Hepatocyte (in vitro differentiated cells): ENCODE measurements at regions not wholly inside any gene's neighbourhood (a gene's known extent, or its start where the extent isn't known, plus 50 kb on each side); places are given as distances from the start of the nearest gene placed in this dataset.

ENCODE experiments used
- DNase-seq: peaks from one replicate; pipeline ENCODE4 v3.0.0-alpha.2; 2016; ENCODE audit warnings: low spot score
- H2AFZ ChIP-seq: fragments of 200-600 bp; sonication (generic); 2 replicates; pipeline ENCODE4 v1.6.0; 2016; ENCODE audit warnings: antibody characterized with exemption, mild to moderate bottlenecking
- H3K27ac ChIP-seq: fragments of 200-600 bp; sonication (generic); 2 replicates; pipeline ENCODE4 v1.5.1; 2016; ENCODE audit warnings: mild to moderate bottlenecking
- H3K27me3 ChIP-seq: fragments of 200-600 bp; sonication (generic); 2 replicates; pipeline ENCODE4 v1.6.1; 2016
- H3K36me3 ChIP-seq: fragments of 200-600 bp; sonication (generic); replicated peaks from 2 replicates; pipeline ENCODE4 v1.5.1; 2016; ENCODE audit warnings: low read depth; ENCODE audit not compliant: insufficient read depth
- H3K4me1 ChIP-seq: fragments of 200-600 bp; sonication (generic); 2 replicates; pipeline ENCODE4 v1.5.1; 2016; ENCODE audit warnings: mild to moderate bottlenecking, moderate library complexity; ENCODE audit not compliant: insufficient read depth
- H3K4me2 ChIP-seq: fragments of 200-600 bp; sonication (generic); 2 replicates; pipeline ENCODE4 v1.6.0; 2016
- H3K4me3 ChIP-seq: fragments of 200-600 bp; sonication (generic); 2 replicates; pipeline ENCODE4 v1.5.1; 2016; ENCODE audit warnings: mild to moderate bottlenecking
- H3K79me2 ChIP-seq: fragments of 200-600 bp; sonication (generic); 2 replicates; pipeline ENCODE4 v1.6.0; 2017; ENCODE audit warnings: mild to moderate bottlenecking
- H3K9me2 ChIP-seq: fragments of 200-600 bp; sonication (generic); replicated peaks from 2 replicates; pipeline ENCODE4 v1.6.0; 2017; ENCODE audit warnings: mild to moderate bottlenecking; ENCODE audit not compliant: insufficient read depth
- H3K9me3 ChIP-seq: fragments of 200-600 bp; sonication (generic); 2 replicates; pipeline ENCODE4 v1.5.1; 2016; ENCODE audit warnings: low read depth, mild to moderate bottlenecking
- H4K20me1 ChIP-seq: fragments of 200-600 bp; sonication (generic); 2 replicates; pipeline ENCODE4 v1.6.0; 2016; ENCODE audit warnings: mild to moderate bottlenecking; ENCODE audit not compliant: insufficient read depth, poor library complexity, severe bottlenecking
- EZH2 ChIP-seq: fragments of 200-600 bp; sonication (generic); IDR thresholded peaks from 2 replicates; pipeline ENCODE4 v1.6.1; 2016; ENCODE audit warnings: antibody characterized with exemption, mild to moderate bottlenecking, borderline replicate concordance
- EZH2phosphoT487 ChIP-seq: fragments of 200-600 bp; sonication (generic); IDR thresholded peaks from one replicate; pipeline ENCODE4 v1.6.1; 2018; ENCODE audit warnings: antibody characterized with exemption, mild to moderate bottlenecking, low read depth, moderate library complexity; ENCODE audit not compliant: unreplicated experiment, severe bottlenecking
- WGBS: methylation state at CpG from one replicate; pipeline ENCODE4 v1.1.6; 2016; ENCODE audit warnings: low lambda C conversion rate; ENCODE audit errors: missing lambda C conversion rate; 5-methylcytosine and 5-hydroxymethylcytosine counted together
- TF ChIP-seq, protein P1 (sequence below): fragments of 200-600 bp; sonication (generic); IDR thresholded peaks from 2 replicates; pipeline ENCODE4 v1.5.1; 2016; ENCODE audit warnings: antibody characterized with exemption, mild to moderate bottlenecking; ENCODE audit not compliant: poor library complexity

DNA sequence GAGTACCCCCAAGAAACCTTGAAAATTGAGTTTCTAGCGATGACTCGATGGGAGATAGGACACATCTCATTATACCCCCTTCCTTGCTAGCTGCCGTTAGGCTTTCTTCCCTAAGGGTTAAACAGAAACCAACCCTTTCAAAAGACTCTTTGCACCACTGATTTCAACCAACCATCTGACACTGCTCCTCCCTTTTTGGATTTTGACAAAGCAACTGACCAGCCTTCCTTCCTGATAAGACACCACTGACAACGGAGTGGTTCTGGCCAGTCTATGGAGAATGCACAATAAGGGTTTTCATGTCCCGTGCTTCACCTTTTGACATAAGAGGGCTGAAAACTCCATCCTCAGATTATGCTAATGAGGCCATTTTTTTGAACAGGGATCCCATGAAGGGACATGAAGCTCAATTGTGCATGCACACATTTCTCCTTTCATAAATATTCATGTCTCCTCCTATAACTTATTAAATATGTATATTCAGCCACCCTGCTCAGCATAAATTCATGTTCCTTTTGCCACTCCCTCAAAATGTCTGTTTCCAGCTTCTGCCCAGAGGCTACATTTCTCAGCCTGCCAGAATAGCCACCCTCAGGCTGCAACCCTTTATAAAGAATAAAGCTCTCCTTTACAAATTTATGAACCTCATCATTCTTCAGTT, 52.8 kb upstream of the SLC35F5 start:
- Histone ChIP-seq H3K4me2 (no peak overlapping the region), H3K79me2 (no peaks in the 10 kb centered on the region), H3K9me3 (no peaks in the 10 kb centered on the region), H3K27ac (no peak overlapping the region), H2AFZ (no peak overlapping the region), H3K27me3 (no peaks in the 10 kb centered on the region), H3K4me1 (peaks cover 11% of the 10 kb centered on the region), H4K20me1 (no peaks in the 10 kb centered on the region), H3K36me3 (no peaks in the 10 kb centered on the region), H3K9me2 (no peaks in the 10 kb centered on the region), H3K4me3 (no peak overlapping the region)
- TF ChIP-seq EZH2 = no peak
- no peak for TF ChIP-seq EZH2phosphoT487
- TF ChIP-seq, protein P1, sequence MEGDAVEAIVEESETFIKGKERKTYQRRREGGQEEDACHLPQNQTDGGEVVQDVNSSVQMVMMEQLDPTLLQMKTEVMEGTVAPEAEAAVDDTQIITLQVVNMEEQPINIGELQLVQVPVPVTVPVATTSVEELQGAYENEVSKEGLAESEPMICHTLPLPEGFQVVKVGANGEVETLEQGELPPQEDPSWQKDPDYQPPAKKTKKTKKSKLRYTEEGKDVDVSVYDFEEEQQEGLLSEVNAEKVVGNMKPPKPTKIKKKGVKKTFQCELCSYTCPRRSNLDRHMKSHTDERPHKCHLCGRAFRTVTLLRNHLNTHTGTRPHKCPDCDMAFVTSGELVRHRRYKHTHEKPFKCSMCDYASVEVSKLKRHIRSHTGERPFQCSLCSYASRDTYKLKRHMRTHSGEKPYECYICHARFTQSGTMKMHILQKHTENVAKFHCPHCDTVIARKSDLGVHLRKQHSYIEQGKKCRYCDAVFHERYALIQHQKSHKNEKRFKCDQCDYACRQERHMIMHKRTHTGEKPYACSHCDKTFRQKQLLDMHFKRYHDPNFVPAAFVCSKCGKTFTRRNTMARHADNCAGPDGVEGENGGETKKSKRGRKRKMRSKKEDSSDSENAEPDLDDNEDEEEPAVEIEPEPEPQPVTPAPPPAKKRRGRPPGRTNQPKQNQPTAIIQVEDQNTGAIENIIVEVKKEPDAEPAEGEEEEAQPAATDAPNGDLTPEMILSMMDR = no peak
- DNase-seq = no peak
- WGBS = 95% methylated on average over 5 of the region's 5 CpGs

DNA sequence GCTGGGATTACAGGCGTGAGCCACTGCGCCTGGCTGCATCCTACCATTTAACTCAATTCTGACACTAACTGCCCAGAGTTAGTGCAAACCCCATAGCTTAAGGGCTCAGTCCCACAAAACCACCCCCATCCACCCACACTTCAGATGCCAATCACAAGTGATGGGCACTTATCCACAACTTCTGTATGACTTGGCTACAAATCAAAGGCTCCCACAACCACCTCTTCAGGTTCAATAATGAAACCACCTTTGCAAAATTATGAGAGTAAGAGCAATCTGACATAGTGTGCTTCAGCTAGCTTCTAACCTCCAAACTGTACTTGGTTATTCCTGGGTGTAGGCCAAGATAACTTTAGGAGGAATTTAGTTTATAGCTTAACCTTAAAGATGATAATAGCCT, 51.3 kb upstream of the SLC35F5 start:
- no peaks in the 10 kb centered on the region for H3K27me3 ChIP-seq
- no peak overlapping the region for H3K27ac ChIP-seq
- no peaks in the 10 kb centered on the region for H3K36me3 ChIP-seq
- no peaks in the 10 kb centered on the region for H3K79me2 ChIP-seq
- 100% methylated on average over 2 of the region's 2 CpGs for WGBS
- H3K4me2 ChIP-seq = no peak overlapping the region
- DNase-seq = no peak
- no peak overlapping the region for H3K4me3 ChIP-seq
- H3K9me3 ChIP-seq = no peaks in the 10 kb centered on the region
- H3K9me2 ChIP-seq = no peaks in the 10 kb centered on the region
- H3K4me1 ChIP-seq = peaks cover 20% of the 10 kb centered on the region
- H4K20me1 ChIP-seq = no peaks in the 10 kb centered on the region
- H2AFZ ChIP-seq = no peak overlapping the region
- no peak for TF ChIP-seq EZH2
- TF ChIP-seq, protein P1 = no peak
- no peak for TF ChIP-seq EZH2phosphoT487

GRCh38 chr2:113806217-113806913, 49.9 kb upstream of the SLC35F5 start:
- Histone ChIP-seq H3K9me3 (no peaks in the 10 kb centered on the region), H3K4me1 (peaks cover 13% of the 10 kb centered on the region), H3K4me2 (peak overlapping the region; percentile 50), H3K36me3 (no peaks in the 10 kb centered on the region), H4K20me1 (no peaks in the 10 kb centered on the region), H3K79me2 (no peaks in the 10 kb centered on the region), H2AFZ (peak overlapping the region; percentile 36), H3K27me3 (no peaks in the 10 kb centered on the region), H3K9me2 (no peaks in the 10 kb centered on the region), H3K4me3 (no peak overlapping the region), H3K27ac (peak overlapping the region; percentile 91)
- peak; percentile 65 for DNase-seq
- no peak for TF ChIP-seq EZH2phosphoT487
- TF ChIP-seq, protein P1 = no peak
- TF ChIP-seq EZH2 = no peak
- WGBS = 59% methylated on average over 8 of the region's 8 CpGs
